ENCODE measurements at regions not wholly inside any gene's neighbourhood (a gene's known extent, or its start where the extent isn't known, plus 50 kb on each side); places are given as distances from the start of the nearest gene placed in this dataset.

DNA sequence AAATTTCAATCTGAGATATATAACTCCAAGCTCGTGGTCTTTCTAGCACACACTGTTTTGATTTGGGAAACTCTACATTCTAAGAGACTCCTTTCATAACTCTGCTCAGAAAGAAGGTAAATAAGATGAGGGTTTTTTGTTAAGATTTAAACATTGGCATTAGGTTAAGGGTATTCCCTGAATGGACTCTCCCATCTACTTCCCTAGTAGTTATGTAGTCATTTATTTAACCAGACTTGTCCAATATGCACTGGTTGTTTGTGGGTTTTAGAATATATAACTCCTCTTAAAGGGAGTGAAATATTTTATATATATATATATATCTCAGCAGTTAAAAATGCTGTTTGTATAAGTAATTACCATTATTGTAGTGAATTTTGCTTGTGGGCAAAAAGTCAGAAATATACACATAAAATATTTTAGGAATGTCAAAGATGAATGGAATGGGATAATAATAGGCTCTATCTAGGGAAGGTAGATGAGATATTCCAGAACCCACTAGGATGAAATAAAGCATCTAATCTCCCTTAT, 61.5 kb upstream of the WDR75 start:
- no peaks in the 10 kb centered on the region for H3K36me3 ChIP-seq (ENCODE audit: insufficient read depth, insufficient read length, low read length)
- no peak for DNase-seq (ENCODE audit: low read depth, low spot score)
- H3K9ac ChIP-seq (ENCODE audit: insufficient read length, low read depth) = no peak overlapping the region
- TF ChIP-seq ZNF274 (IDR thresholded peaks at IDR 0.05; ENCODE audit: low read depth, low read length) (no peak), SUZ12 (IDR thresholded peaks at IDR 0.05; ENCODE audit: extremely low read depth, insufficient read depth, insufficient read length) (no peak), YY1 (IDR thresholded peaks at IDR 0.05; ENCODE audit: insufficient read depth, insufficient read length) (no peak)
- no peaks in the 10 kb centered on the region for H3K4me1 ChIP-seq (ENCODE audit: insufficient read depth, insufficient read length)
- no peak overlapping the region for H3K4me3 ChIP-seq (ENCODE audit: insufficient read length, low read depth)
- peaks cover 4% of the 10 kb centered on the region; the same call in 1 of the 2 replicates for H3K9me3 ChIP-seq (ENCODE audit: insufficient read depth, low read length)
- no peaks in the 10 kb centered on the region for H3K27me3 ChIP-seq (ENCODE audit: insufficient read depth, insufficient read length)

DNA sequence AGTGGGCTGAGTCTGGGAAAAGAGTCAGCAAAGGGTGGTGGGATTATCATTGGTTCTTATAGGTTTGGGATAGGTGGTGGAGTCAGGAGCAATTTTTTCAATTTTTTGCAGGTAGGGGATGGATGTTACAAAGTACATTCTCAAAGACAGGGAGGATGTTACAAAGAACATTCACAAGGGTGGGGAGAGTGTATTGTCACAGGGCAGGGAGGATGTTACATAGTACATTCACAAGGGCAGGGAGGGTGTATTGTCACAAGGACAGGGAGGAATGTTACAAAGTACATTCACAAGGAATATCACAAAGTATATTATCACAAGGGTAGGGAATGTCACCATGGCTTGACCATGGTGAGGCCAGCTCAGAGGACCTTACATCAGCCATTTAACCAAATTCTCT, 58.6 kb upstream of the WDR75 start:
- Histone ChIP-seq H3K27me3 (ENCODE audit: insufficient read depth, insufficient read length) (no peaks in the 10 kb centered on the region), H3K9ac (ENCODE audit: insufficient read length, low read depth) (no peak overlapping the region), H3K4me1 (ENCODE audit: insufficient read depth, insufficient read length) (no peaks in the 10 kb centered on the region), H3K4me3 (ENCODE audit: insufficient read length, low read depth) (no peak overlapping the region), H3K36me3 (ENCODE audit: insufficient read depth, insufficient read length, low read length) (no peaks in the 10 kb centered on the region), H3K9me3 (ENCODE audit: insufficient read depth, low read length) (peaks cover 4% of the 10 kb centered on the region)
- no peak for DNase-seq (ENCODE audit: low read depth, low spot score)
- TF ChIP-seq YY1 (IDR thresholded peaks at IDR 0.05; ENCODE audit: insufficient read depth, insufficient read length) (no peak), SUZ12 (IDR thresholded peaks at IDR 0.05; ENCODE audit: extremely low read depth, insufficient read depth, insufficient read length) (no peak), ZNF274 (IDR thresholded peaks at IDR 0.05; ENCODE audit: low read depth, low read length) (no peak)

DNA sequence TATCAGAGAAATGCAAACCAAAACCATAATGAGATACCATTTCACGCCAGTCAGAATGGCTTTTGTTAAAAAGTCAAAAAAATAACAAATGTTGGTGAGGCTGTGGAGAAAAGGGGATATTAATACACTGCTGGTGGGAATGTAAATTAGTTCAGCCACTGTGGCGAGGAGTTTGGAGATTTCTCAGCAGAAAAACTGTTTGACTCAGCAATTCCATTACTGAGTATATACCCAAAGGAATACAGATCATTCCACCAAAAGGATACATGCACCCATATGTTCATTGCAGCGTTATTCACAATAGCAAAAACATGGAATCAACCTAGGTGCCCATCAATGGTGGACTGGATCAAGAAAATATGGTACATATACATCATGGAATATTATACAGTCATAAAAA, 54.5 kb upstream of the WDR75 start:
- no peaks in the 10 kb centered on the region for H3K36me3 ChIP-seq (ENCODE audit: insufficient read depth, insufficient read length, low read length)

DNA sequence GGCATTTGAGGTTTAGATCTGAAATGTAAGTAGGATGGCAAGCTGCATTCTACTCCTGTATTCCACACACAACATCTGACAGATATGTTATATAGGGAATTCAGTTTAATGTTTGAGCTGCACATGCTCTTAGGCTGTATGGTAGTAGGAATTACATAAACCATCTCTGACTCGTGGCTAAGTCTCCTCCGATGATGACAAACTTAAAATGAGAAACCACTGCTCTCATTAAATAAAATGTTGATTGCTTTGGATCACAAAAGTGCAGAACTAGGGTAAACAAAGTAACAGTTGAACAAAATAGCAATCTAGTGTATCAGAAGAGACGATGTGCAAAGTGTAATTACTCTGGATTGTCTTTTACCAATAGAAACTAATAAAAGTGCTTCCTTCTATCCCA, 50.1 kb upstream of the WDR75 start:
- H3K9ac ChIP-seq (ENCODE audit: insufficient read length, low read depth) = no peak overlapping the region
- no peaks in the 10 kb centered on the region; the same call in 1 of the 2 replicates for H3K9me3 ChIP-seq (ENCODE audit: insufficient read depth, low read length)
- DNase-seq (ENCODE audit: low read depth, low spot score) = no peak
- TF ChIP-seq ZNF274 (IDR thresholded peaks at IDR 0.05; ENCODE audit: low read depth, low read length) (no peak), YY1 (IDR thresholded peaks at IDR 0.05; ENCODE audit: insufficient read depth, insufficient read length) (no peak), SUZ12 (IDR thresholded peaks at IDR 0.05; ENCODE audit: extremely low read depth, insufficient read depth, insufficient read length) (no peak)
- no peaks in the 10 kb centered on the region for H3K27me3 ChIP-seq (ENCODE audit: insufficient read depth, insufficient read length)
- H3K4me3 ChIP-seq (ENCODE audit: insufficient read length, low read depth) = no peak overlapping the region
- H3K36me3 ChIP-seq (ENCODE audit: insufficient read depth, insufficient read length, low read length) = no peaks in the 10 kb centered on the region
- H3K4me1 ChIP-seq (ENCODE audit: insufficient read depth, insufficient read length) = no peaks in the 10 kb centered on the region

More for the DNA sequence above, 54.5 kb upstream of the WDR75 start:
- H3K9me3 ChIP-seq (ENCODE audit: insufficient read depth, low read length) = peaks cover 4% of the 10 kb centered on the region
- no peaks in the 10 kb centered on the region for H3K4me1 ChIP-seq (ENCODE audit: insufficient read depth, insufficient read length)
- no peak overlapping the region for H3K9ac ChIP-seq (ENCODE audit: insufficient read length, low read depth)
- H3K4me3 ChIP-seq (ENCODE audit: insufficient read length, low read depth) = no peak overlapping the region
- no peaks in the 10 kb centered on the region for H3K27me3 ChIP-seq (ENCODE audit: insufficient read depth, insufficient read length)
- TF ChIP-seq SUZ12 (IDR thresholded peaks at IDR 0.05; ENCODE audit: extremely low read depth, insufficient read depth, insufficient read length) (no peak), YY1 (IDR thresholded peaks at IDR 0.05; ENCODE audit: insufficient read depth, insufficient read length) (no peak)
- DNase-seq (ENCODE audit: low read depth, low spot score) = no peak
